ENCODE measurements at regions not wholly inside any gene's neighbourhood (a gene's known extent, or its start where the extent isn't known, plus 50 kb on each side); places are given as distances from the start of the nearest gene placed in this dataset.

GRCh38 chr10:8998751-8999150 is 944.3 kb downstream of the GATA3 start:
- ATAC-seq (ENCODE audit: low FRiP score), result peak; percentile 48
- TF ChIP-seq CTCF (IDR thresholded peaks at IDR 0.05), result no peak
- no peak for DNase-seq (ENCODE audit: low spot score)

GRCh38 chr10:9003122-9003521 is 948.6 kb downstream of the GATA3 start:
- ATAC-seq (ENCODE audit: low FRiP score), result no peak
- DNase-seq (ENCODE audit: low spot score), result no peak

GRCh38 chr10:9004736-9005135 is 950.2 kb downstream of the GATA3 start:
- no peak for TF ChIP-seq CTCF (IDR thresholded peaks at IDR 0.05)
- ATAC-seq (ENCODE audit: low FRiP score) (no peak), DNase-seq (ENCODE audit: low spot score) (no peak)

More at GRCh38 chr10:9003122-9003521, 948.6 kb downstream of the GATA3 start:
- TF ChIP-seq CTCF (IDR thresholded peaks at IDR 0.05), result no peak

- DNase-seq (ENCODE audit: low spot score), result no peak
- ATAC-seq (ENCODE audit: low FRiP score), result no peak
- no peak for TF ChIP-seq CTCF (IDR thresholded peaks at IDR 0.05)
Measured at GRCh38 chr10:9009505-9009904, 955.0 kb downstream of the GATA3 start.

DNA sequence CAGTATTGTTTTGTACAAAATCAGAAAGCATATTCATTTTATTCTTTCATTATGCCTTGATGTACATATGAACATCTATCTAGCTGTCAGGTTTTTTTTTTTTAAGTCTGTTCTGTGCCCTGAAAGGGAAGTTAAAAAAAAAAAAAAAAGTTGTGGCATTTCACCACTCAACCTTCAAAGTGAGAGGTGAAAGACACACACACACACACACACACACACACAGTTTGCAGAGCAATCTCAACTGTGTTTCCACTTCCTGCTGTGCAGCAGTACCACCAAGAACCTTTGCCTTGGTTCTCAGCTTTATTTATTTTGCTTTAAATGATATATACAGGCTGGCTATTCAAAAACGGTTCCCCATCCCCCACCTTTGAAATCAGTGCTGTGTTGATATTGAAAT is 955.6 kb downstream of the GATA3 start:
- DNase-seq (ENCODE audit: low spot score) (no peak), ATAC-seq (ENCODE audit: low FRiP score) (no peak)
- TF ChIP-seq CTCF (IDR thresholded peaks at IDR 0.05), result no peak

DNA sequence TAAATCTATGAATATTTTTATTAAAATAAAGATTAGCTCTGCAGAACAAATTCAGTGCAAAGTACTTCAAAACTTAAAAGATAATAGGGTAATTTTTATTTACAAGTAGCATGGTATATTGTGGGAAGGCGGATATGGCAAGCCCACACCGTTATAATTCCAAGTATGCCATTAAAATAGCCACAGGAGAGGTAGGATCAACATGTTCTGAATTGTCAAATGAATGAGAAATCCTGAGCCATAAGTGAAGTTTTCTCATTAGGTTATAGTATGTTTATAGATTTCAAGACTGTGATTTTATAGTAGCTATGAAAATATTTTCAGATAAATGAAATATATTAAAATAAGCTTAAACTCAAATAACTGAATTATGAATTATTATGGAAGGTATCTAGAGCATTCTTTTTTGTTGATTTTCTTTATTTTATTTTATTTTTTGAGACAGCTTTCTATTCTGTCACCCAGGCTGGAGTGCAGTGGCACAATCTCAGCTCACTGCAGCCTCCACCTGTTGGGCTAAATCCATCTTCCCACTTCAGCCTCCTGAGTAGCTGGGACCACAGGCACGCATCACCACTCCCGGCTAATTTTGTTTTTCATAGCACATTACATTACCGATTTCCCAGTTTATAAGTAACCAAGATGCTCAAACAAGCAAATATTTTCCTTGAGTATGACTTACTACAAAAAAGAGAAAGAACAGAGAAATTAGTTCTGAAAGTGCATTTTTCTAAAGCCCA is 956.6 kb downstream of the GATA3 start:
- DNase-seq (ENCODE audit: low spot score) (no peak), ATAC-seq (ENCODE audit: low FRiP score) (no peak)
- TF ChIP-seq CTCF (IDR thresholded peaks at IDR 0.05), result no peak

- DNase-seq (ENCODE audit: low spot score), result no peak
- ATAC-seq (ENCODE audit: low FRiP score), result peak; percentile 86
Measured at GRCh38 chr10:9012312-9012711, 957.8 kb downstream of the GATA3 start.

More at GRCh38 chr10:9012312-9012711, 957.8 kb downstream of the GATA3 start:
- TF ChIP-seq CTCF (IDR thresholded peaks at IDR 0.05), result no peak
